GM12874 (cell line): ENCODE measurements at regions not wholly inside any gene's neighbourhood (a gene's known extent, or its start where the extent isn't known, plus 50 kb on each side); places are given as distances from the start of the nearest gene placed in this dataset.

Experiments
- CTCF ChIP-seq: IDR thresholded peaks from 2 replicates; pipeline ENCODE4 v1.5.1; 2011; ENCODE audit warnings: low read depth, mild to moderate bottlenecking, control low read depth, low read length, moderate library complexity; ENCODE audit not compliant: insufficient read depth

GRCh38 chr22:34761111-34761510 is 304.8 kb upstream of the ISX start:
- TF ChIP-seq CTCF, result no peak

- TF ChIP-seq CTCF, result no peak
Measured at GRCh38 chr22:34763496-34763895, 302.5 kb upstream of the ISX start.

GRCh38 chr22:34765115-34765514 is 300.8 kb upstream of the ISX start:
- no peak for TF ChIP-seq CTCF

- no peak for TF ChIP-seq CTCF
Measured at GRCh38 chr22:34769361-34769760, 296.6 kb upstream of the ISX start.

GRCh38 chr22:34776817-34777216 is 289.1 kb upstream of the ISX start:
- TF ChIP-seq CTCF, result no peak

GRCh38 chr22:34781681-34782080 is 284.3 kb upstream of the ISX start:
- TF ChIP-seq CTCF, result no peak

- no peak for TF ChIP-seq CTCF
Measured at GRCh38 chr22:34783436-34783835, 282.5 kb upstream of the ISX start.

- TF ChIP-seq CTCF, result no peak
Measured at GRCh38 chr22:34784056-34784455, 281.9 kb upstream of the ISX start.
